Activated CD4-positive, CD25-positive, alpha-beta regulatory T cell treated with anti-CD3 and anti-CD28 coated beads, Interleukin-2, amount 50 U/mL, for 16 hours (primary cell): ENCODE measurements at regions not wholly inside any gene's neighbourhood (a gene's known extent, or its start where the extent isn't known, plus 50 kb on each side); places are given as distances from the start of the nearest gene placed in this dataset.

Experiments
- DNase-seq: peaks from one replicate; pipeline ENCODE4 v3.0.0-alpha.2; 2020; ENCODE audit warnings: low read depth, low spot score

- DNase-seq, result no peak
These were observed 994.1 kb downstream of the TYW1 start for GRCh38 chr7:67990716-67991115.

- DNase-seq, result no peak
These were observed 995.7 kb downstream of the TYW1 start for GRCh38 chr7:67992287-67992686.

GRCh38 chr7:68005992-68006391 lies 1009.4 kb downstream of the TYW1 start:
- DNase-seq, result no peak

GRCh38 chr7:68006619-68007018 lies 1010.0 kb downstream of the TYW1 start:
- no peak for DNase-seq

GRCh38 chr7:68009716-68010115 lies 1013.1 kb downstream of the TYW1 start:
- DNase-seq, result no peak

- no peak for DNase-seq
These were observed 1017.6 kb downstream of the TYW1 start for GRCh38 chr7:68014031-68014736.

- no peak for DNase-seq
These were observed 1018.7 kb downstream of the TYW1 start for GRCh38 chr7:68015122-68015977.

GRCh38 chr7:68015978-68016532 lies 1019.4 kb downstream of the TYW1 start:
- no peak for DNase-seq

GRCh38 chr7:68020102-68020501 lies 1023.5 kb downstream of the TYW1 start:
- no peak for DNase-seq

- DNase-seq, result no peak
These were observed 1028.7 kb downstream of the TYW1 start for GRCh38 chr7:68025369-68025768.

GRCh38 chr7:68030530-68030929 lies 1033.9 kb downstream of the TYW1 start:
- DNase-seq, result no peak

GRCh38 chr7:68031180-68031943 lies 1034.7 kb downstream of the TYW1 start:
- DNase-seq, result no peak

- no peak for DNase-seq
These were observed 1042.1 kb downstream of the TYW1 start for GRCh38 chr7:68038621-68039314.

- DNase-seq, result no peak
These were observed 1044.9 kb downstream of the TYW1 start for GRCh38 chr7:68041554-68041953.

GRCh38 chr7:68043546-68043945 lies 1046.9 kb downstream of the TYW1 start:
- no peak for DNase-seq

GRCh38 chr7:68050627-68051026 lies 1054.0 kb downstream of the TYW1 start:
- no peak for DNase-seq

- no peak for DNase-seq
These were observed 1061.4 kb downstream of the TYW1 start for GRCh38 chr7:68058014-68058413.

GRCh38 chr7:68063171-68063570 lies 1066.5 kb downstream of the TYW1 start:
- DNase-seq, result no peak

- no peak for DNase-seq
These were observed 1068.9 kb downstream of the TYW1 start for GRCh38 chr7:68065581-68065980.

GRCh38 chr7:68067845-68068244 lies 1071.2 kb downstream of the TYW1 start:
- DNase-seq, result no peak

GRCh38 chr7:68070992-68071391 lies 1074.4 kb downstream of the TYW1 start:
- DNase-seq, result no peak
